ENCODE measurements at regions not wholly inside any gene's neighbourhood (a gene's known extent, or its start where the extent isn't known, plus 50 kb on each side); places are given as distances from the start of the nearest gene placed in this dataset.

GRCh38 chr9:102875687-102876086, 119.4 kb upstream of the CYLC2 start:
- in situ Hi-C loops (cut with HindIII; ENCODE audit: extremely low pct_ligation_motif_present, low pct_unique_long_range_greater_than_20kb) (no loop called here), intact Hi-C loops (cut with micrococcal nuclease; ENCODE audit: unreplicated experiment) (no loop called here)
- CTCF ChIA-PET (ENCODE audit: low intra/inter-chr PET ratio, low total read pairs), result no interaction called here
- H3K79me2 ChIP-seq (ENCODE audit: insufficient read depth, low read length), result no peaks in the 10 kb centered on the region
- no peak overlapping the region for H3K4me2 ChIP-seq (ENCODE audit: low read depth, low read length)
- no peaks in the 10 kb centered on the region for H3K27me3 ChIP-seq (ENCODE audit: control insufficient read depth in 1 of 2, insufficient read depth in 2 of 2, low read length in 2 of 2)
- H4K20me1 ChIP-seq (ENCODE audit: insufficient read depth, low read length), result no peaks in the 10 kb centered on the region
- no peaks in the 10 kb centered on the region for H3K4me1 ChIP-seq (ENCODE audit: insufficient read depth, low read length)
- no peaks in the 10 kb centered on the region for H3K36me3 ChIP-seq (replicated peaks in 1 of 2; ENCODE audit: control insufficient read depth in 1 of 2, insufficient read depth in 2 of 2, low read length in 2 of 2)
- no peak overlapping the region for H3K9ac ChIP-seq (ENCODE audit: insufficient read depth, low read depth, low read length)
- 35% methylated on average over 3 of the region's 3 CpGs for WGBS (ENCODE audit: low lambda C conversion rate)
- FAIRE-seq (no peak), DNase-seq (ENCODE audit: low spot score) (no peak), ATAC-seq (no peak)
- no peak overlapping the region for H2AFZ ChIP-seq (ENCODE audit: low read length)
- TF ChIP-seq ATF7 (IDR thresholded peaks at IDR 0.05) (peak; percentile 85), ATF7 (CRISPR knock-in tag; IDR thresholded peaks at IDR 0.05) (no peak), CREB1 (IDR thresholded peaks at IDR 0.05) (peak; percentile 84), CREB1 (CRISPR knock-in tag; IDR thresholded peaks at IDR 0.05) (no peak), HMGXB4 (CRISPR knock-in tag; IDR thresholded peaks at IDR 0.05; ENCODE audit: borderline replicate concordance in 1 of 2, low read depth in 1 of 2) (no peak), SRSF1 (optimal IDR thresholded peaks at IDR 0.05; ENCODE audit: low read depth, low read length) (no peak)
- no peak overlapping the region for H3K4me3 ChIP-seq (replicated peaks in 1 of 3; ENCODE audit: insufficient read depth in 1 of 3, low read depth in 2 of 3, low read length in 3 of 3)
- no TSS peak for BruUV-seq (replicated peaks)
- H3K9me3 ChIP-seq (ENCODE audit: low read length), result no peaks in the 10 kb centered on the region; the same call in 1 of the 2 replicates
- H3K27ac ChIP-seq (ENCODE audit: extremely low read length, insufficient read depth, low read length), result no peak overlapping the region
- POLR2A ChIA-PET, result no interaction called here

GRCh38 chr9:102867488-102867887, 127.6 kb upstream of the CYLC2 start:
- no peaks in the 10 kb centered on the region for H3K79me2 ChIP-seq (ENCODE audit: insufficient read depth, low read length)
- no peaks in the 10 kb centered on the region for H3K27me3 ChIP-seq (ENCODE audit: control insufficient read depth in 1 of 2, insufficient read depth in 2 of 2, low read length in 2 of 2)
- no peak overlapping the region for H3K4me3 ChIP-seq (replicated peaks in 1 of 3; ENCODE audit: insufficient read depth in 1 of 3, low read depth in 2 of 3, low read length in 3 of 3)
- H3K36me3 ChIP-seq (replicated peaks in 1 of 2; ENCODE audit: control insufficient read depth in 1 of 2, insufficient read depth in 2 of 2, low read length in 2 of 2), result no peaks in the 10 kb centered on the region
- TF ChIP-seq MTF1 (CRISPR knock-in tag; IDR thresholded peaks at IDR 0.05) (no peak), RBM22 (optimal IDR thresholded peaks at IDR 0.05; ENCODE audit: low read length) (no peak), LBX2 (CRISPR knock-in tag; IDR thresholded peaks at IDR 0.05; ENCODE audit: borderline replicate concordance) (no peak), RAD51 (IDR thresholded peaks at IDR 0.05; ENCODE audit: borderline replicate concordance) (no peak), RARA (CRISPR knock-in tag; IDR thresholded peaks at IDR 0.05) (no peak), ZBTB14 (CRISPR knock-in tag; IDR thresholded peaks at IDR 0.05) (no peak), KLF9 (CRISPR knock-in tag; IDR thresholded peaks at IDR 0.05; ENCODE audit: low read depth) (no peak), ARID2 (CRISPR knock-in tag; IDR thresholded peaks at IDR 0.05; ENCODE audit: borderline replicate concordance) (no peak), EHMT2 (IDR thresholded peaks at IDR 0.05; ENCODE audit: borderline replicate concordance, low read depth, low read length) (no peak)
- no peaks in the 10 kb centered on the region for H3K4me1 ChIP-seq (ENCODE audit: insufficient read depth, low read length)
- no peak overlapping the region for H3K27ac ChIP-seq (ENCODE audit: extremely low read length, insufficient read depth, low read length)
- DNase-seq (ENCODE audit: low spot score) (peak; percentile 1), FAIRE-seq (no peak), ATAC-seq (no peak)
- no peak overlapping the region for H3K9ac ChIP-seq (ENCODE audit: insufficient read depth, low read depth, low read length)
- CTCF ChIA-PET (ENCODE audit: low intra/inter-chr PET ratio, low total read pairs), result no interaction called here
- in situ Hi-C loops (cut with HindIII; ENCODE audit: extremely low pct_ligation_motif_present, low pct_unique_long_range_greater_than_20kb) (no loop called here), intact Hi-C loops (cut with micrococcal nuclease; ENCODE audit: unreplicated experiment) (no loop called here)
- no peak overlapping the region for H3K4me2 ChIP-seq (ENCODE audit: low read depth, low read length)
- no peak overlapping the region for H2AFZ ChIP-seq (ENCODE audit: low read length)
- no TSS peak for BruUV-seq (replicated peaks)
- H3K9me3 ChIP-seq (ENCODE audit: low read length), result no peaks in the 10 kb centered on the region
- POLR2A ChIA-PET, result no interaction called here
- no peaks in the 10 kb centered on the region for H4K20me1 ChIP-seq (ENCODE audit: insufficient read depth, low read length)
- 0% methylated on average over 1 of the region's 1 CpG for WGBS (ENCODE audit: low lambda C conversion rate)

Data from HepG2 (cell line).